ENCODE measurements at regions not wholly inside any gene's neighbourhood (a gene's known extent, or its start where the extent isn't known, plus 50 kb on each side); places are given as distances from the start of the nearest gene placed in this dataset.
"Not testable (repeated sequence)": the region's sequence is repeated elsewhere in the genome, so short reads cannot be mapped to it uniquely, and the experiment has no call there.

GRCh38 chrX:131163645-131164044, 105.5 kb downstream of the ARHGAP36 start:
- TF ChIP-seq, protein P1, sequence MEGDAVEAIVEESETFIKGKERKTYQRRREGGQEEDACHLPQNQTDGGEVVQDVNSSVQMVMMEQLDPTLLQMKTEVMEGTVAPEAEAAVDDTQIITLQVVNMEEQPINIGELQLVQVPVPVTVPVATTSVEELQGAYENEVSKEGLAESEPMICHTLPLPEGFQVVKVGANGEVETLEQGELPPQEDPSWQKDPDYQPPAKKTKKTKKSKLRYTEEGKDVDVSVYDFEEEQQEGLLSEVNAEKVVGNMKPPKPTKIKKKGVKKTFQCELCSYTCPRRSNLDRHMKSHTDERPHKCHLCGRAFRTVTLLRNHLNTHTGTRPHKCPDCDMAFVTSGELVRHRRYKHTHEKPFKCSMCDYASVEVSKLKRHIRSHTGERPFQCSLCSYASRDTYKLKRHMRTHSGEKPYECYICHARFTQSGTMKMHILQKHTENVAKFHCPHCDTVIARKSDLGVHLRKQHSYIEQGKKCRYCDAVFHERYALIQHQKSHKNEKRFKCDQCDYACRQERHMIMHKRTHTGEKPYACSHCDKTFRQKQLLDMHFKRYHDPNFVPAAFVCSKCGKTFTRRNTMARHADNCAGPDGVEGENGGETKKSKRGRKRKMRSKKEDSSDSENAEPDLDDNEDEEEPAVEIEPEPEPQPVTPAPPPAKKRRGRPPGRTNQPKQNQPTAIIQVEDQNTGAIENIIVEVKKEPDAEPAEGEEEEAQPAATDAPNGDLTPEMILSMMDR (IDR thresholded peaks at IDR 0.05; ENCODE audit: insufficient read depth, low read depth, low read length) = not testable (repeated sequence)
- TF ChIP-seq EZH2 (IDR thresholded peaks at IDR 0.05; ENCODE audit: insufficient read depth, low read length) = not testable (repeated sequence)
